Osteoblast (primary cell): ENCODE measurements at regions not wholly inside any gene's neighbourhood (a gene's known extent, or its start where the extent isn't known, plus 50 kb on each side); places are given as distances from the start of the nearest gene placed in this dataset.

Experiments
- DNase-seq: peaks from one replicate; pipeline ENCODE4 v3.0.0; 2011; ENCODE audit warnings: low spot score, mixed read lengths; ENCODE audit not compliant: insufficient read length; ENCODE audit errors: missing footprints
- H2AFZ ChIP-seq: 2 replicates; pipeline ENCODE4 v1.6.0; 2011; ENCODE audit warnings: mild to moderate bottlenecking, low read length
- H3K27ac ChIP-seq: 2 replicates; pipeline ENCODE4 v1.5.1; 2011; ENCODE audit warnings: mild to moderate bottlenecking, low read depth, low read length, moderate library complexity
- H3K27me3 ChIP-seq: 2 replicates; pipeline ENCODE4 v1.6.0; 2012; ENCODE audit warnings: mild to moderate bottlenecking, control low read depth, inconsistent platforms, low read length, moderate library complexity; ENCODE audit not compliant: insufficient read depth
- H3K36me3 ChIP-seq: 2 replicates; pipeline ENCODE4 v1.5.1; 2011; ENCODE audit warnings: mild to moderate bottlenecking, low read length, control low read depth, moderate library complexity; ENCODE audit not compliant: insufficient read depth
- H3K4me1 ChIP-seq: 2 replicates; pipeline ENCODE4 v1.5.1; 2011; ENCODE audit warnings: mild to moderate bottlenecking, low read length, control low read depth, moderate library complexity; ENCODE audit not compliant: insufficient read depth
- H3K4me2 ChIP-seq: 2 replicates; pipeline ENCODE4 v1.6.0; 2011; ENCODE audit warnings: mild to moderate bottlenecking, low read length; ENCODE audit not compliant: insufficient read depth
- H3K4me3 ChIP-seq: fragments of 200-600 bp; sonication (generic); 3 replicates; pipeline ENCODE4 v1.5.1; 2012; ENCODE audit warnings: mild to moderate bottlenecking, low read length, inconsistent platforms; ENCODE audit not compliant: insufficient read depth
- H3K79me2 ChIP-seq: 2 replicates; pipeline ENCODE4 v1.6.0; 2012; ENCODE audit warnings: mild to moderate bottlenecking, low read length, control low read depth, inconsistent platforms; ENCODE audit not compliant: insufficient read depth
- H3K9me3 ChIP-seq: 2 replicates; pipeline ENCODE4 v1.5.1; 2011; ENCODE audit warnings: low read depth, low read length, control low read depth
- H4K20me1 ChIP-seq: 2 replicates; pipeline ENCODE4 v1.6.0; 2012; ENCODE audit warnings: mild to moderate bottlenecking, low read length, control low read depth; ENCODE audit not compliant: insufficient read depth
- TF ChIP-seq, protein P1 (sequence below): IDR thresholded peaks from 2 replicates; pipeline ENCODE4 v1.5.1; 2011; ENCODE audit warnings: mild to moderate bottlenecking, low read depth, low read length, moderate library complexity; ENCODE audit errors: extremely low read depth

DNA sequence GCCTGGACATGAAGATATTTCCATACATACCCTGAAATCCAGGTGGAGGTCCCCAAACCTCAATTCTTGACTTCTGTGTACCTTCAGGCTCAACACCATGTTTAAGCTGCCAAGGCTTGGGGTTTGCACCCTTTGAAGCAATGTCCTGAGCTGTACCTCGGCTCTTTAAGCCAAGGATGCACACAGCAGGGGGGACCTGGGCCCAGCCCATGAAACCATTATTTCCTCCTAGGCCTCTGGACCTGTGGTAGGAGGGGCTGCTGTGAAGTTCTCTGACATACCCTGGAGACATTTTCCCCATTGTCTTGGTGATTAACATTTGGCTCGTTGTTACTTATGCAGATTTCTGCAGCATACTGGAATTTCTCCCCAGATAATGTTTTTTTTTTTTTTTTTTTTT, 184.3 kb upstream of the RGS18 start:
- DNase-seq: no peak
- Histone ChIP-seq H3K79me2 (no peaks in the 10 kb centered on the region), H3K9me3 (no peaks in the 10 kb centered on the region), H3K36me3 (no peaks in the 10 kb centered on the region), H3K4me1 (no peaks in the 10 kb centered on the region), H4K20me1 (no peaks in the 10 kb centered on the region), H2AFZ (no peak overlapping the region), H3K4me3 (no peak overlapping the region), H3K4me2 (no peak overlapping the region), H3K27ac (no peak overlapping the region), H3K27me3 (no peaks in the 10 kb centered on the region)
- TF ChIP-seq, protein P1, sequence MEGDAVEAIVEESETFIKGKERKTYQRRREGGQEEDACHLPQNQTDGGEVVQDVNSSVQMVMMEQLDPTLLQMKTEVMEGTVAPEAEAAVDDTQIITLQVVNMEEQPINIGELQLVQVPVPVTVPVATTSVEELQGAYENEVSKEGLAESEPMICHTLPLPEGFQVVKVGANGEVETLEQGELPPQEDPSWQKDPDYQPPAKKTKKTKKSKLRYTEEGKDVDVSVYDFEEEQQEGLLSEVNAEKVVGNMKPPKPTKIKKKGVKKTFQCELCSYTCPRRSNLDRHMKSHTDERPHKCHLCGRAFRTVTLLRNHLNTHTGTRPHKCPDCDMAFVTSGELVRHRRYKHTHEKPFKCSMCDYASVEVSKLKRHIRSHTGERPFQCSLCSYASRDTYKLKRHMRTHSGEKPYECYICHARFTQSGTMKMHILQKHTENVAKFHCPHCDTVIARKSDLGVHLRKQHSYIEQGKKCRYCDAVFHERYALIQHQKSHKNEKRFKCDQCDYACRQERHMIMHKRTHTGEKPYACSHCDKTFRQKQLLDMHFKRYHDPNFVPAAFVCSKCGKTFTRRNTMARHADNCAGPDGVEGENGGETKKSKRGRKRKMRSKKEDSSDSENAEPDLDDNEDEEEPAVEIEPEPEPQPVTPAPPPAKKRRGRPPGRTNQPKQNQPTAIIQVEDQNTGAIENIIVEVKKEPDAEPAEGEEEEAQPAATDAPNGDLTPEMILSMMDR: no peak

- peaks cover 5% of the 10 kb centered on the region for H3K9me3 ChIP-seq
- DNase-seq: no peak
- H3K79me2 ChIP-seq: no peaks in the 10 kb centered on the region
- no peak overlapping the region for H3K27ac ChIP-seq
- no peaks in the 10 kb centered on the region for H3K4me1 ChIP-seq
- H3K27me3 ChIP-seq: no peaks in the 10 kb centered on the region
- TF ChIP-seq, protein P1: no peak
- H2AFZ ChIP-seq: no peak overlapping the region
- no peak overlapping the region for H3K4me2 ChIP-seq
- no peaks in the 10 kb centered on the region for H4K20me1 ChIP-seq
- H3K4me3 ChIP-seq: no peak overlapping the region
- no peaks in the 10 kb centered on the region for H3K36me3 ChIP-seq
These were observed 180.3 kb upstream of the RGS18 start for GRCh38 chr1:191977874-191978506.

GRCh38 chr1:191984856-191985255, 173.4 kb upstream of the RGS18 start:
- no peak overlapping the region for H3K4me2 ChIP-seq
- no peaks in the 10 kb centered on the region for H4K20me1 ChIP-seq
- no peak for DNase-seq
- no peak overlapping the region for H2AFZ ChIP-seq
- no peaks in the 10 kb centered on the region for H3K27me3 ChIP-seq
- H3K79me2 ChIP-seq: no peaks in the 10 kb centered on the region
- TF ChIP-seq, protein P1: no peak
- no peaks in the 10 kb centered on the region for H3K4me1 ChIP-seq
- no peak overlapping the region for H3K4me3 ChIP-seq
- H3K36me3 ChIP-seq: no peaks in the 10 kb centered on the region
- H3K27ac ChIP-seq: no peak overlapping the region
- H3K9me3 ChIP-seq: peaks cover 5% of the 10 kb centered on the region

DNA sequence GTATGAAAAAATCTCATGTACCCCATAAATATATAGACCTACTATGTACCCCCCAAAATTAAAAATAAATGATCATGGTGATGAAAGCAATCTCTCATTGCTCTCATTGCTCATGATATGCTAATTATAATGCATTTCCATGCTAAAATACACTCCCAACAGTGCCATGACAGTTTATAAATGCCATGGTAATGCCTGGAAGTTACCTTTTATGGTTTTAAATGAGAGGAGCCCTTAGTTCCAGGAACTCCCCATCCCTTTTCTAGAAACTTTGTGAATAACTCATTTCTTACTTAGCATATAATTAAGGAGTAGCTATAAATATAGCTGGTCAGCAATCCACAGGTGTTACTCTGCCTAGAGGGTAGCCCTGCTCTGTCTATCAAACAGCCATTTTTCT, 166.1 kb upstream of the RGS18 start:
- Histone ChIP-seq H3K36me3 (no peaks in the 10 kb centered on the region), H3K79me2 (no peaks in the 10 kb centered on the region), H3K4me2 (no peak overlapping the region), H3K27ac (no peak overlapping the region), H3K9me3 (no peaks in the 10 kb centered on the region), H3K4me1 (no peaks in the 10 kb centered on the region), H3K27me3 (no peaks in the 10 kb centered on the region), H2AFZ (no peak overlapping the region), H4K20me1 (no peaks in the 10 kb centered on the region), H3K4me3 (no peak overlapping the region)
- no peak for DNase-seq
- TF ChIP-seq, protein P1: no peak
